ENCODE measurements at regions not wholly inside any gene's neighbourhood (a gene's known extent, or its start where the extent isn't known, plus 50 kb on each side); places are given as distances from the start of the nearest gene placed in this dataset.
"Not testable (repeated sequence)": the region's sequence is repeated elsewhere in the genome, so short reads cannot be mapped to it uniquely, and the experiment has no call there.

GRCh38 chr2:132273585-132273984 is 111.8 kb upstream of the ANKRD30BL start:
- FAIRE-seq: not testable (repeated sequence)

- FAIRE-seq: no peak
These were observed 112.2 kb upstream of the ANKRD30BL start for GRCh38 chr2:132274000-132274399.

- no peak for FAIRE-seq
These were observed 113.6 kb upstream of the ANKRD30BL start for GRCh38 chr2:132275396-132275795.

GRCh38 chr2:132276571-132276981 is 114.8 kb upstream of the ANKRD30BL start:
- FAIRE-seq: no peak

GRCh38 chr2:132278267-132278666 is 116.5 kb upstream of the ANKRD30BL start:
- FAIRE-seq: no peak

- no peak for FAIRE-seq
These were observed 117.6 kb upstream of the ANKRD30BL start for GRCh38 chr2:132279344-132279743.

GRCh38 chr2:132279930-132280615 is 118.3 kb upstream of the ANKRD30BL start:
- FAIRE-seq: no peak

- FAIRE-seq: no peak
These were observed 119.2 kb upstream of the ANKRD30BL start for GRCh38 chr2:132280912-132281311.

- FAIRE-seq: not testable (repeated sequence)
These were observed 120.4 kb upstream of the ANKRD30BL start for GRCh38 chr2:132282104-132282503.

GRCh38 chr2:132282911-132283310 is 121.2 kb upstream of the ANKRD30BL start:
- FAIRE-seq: no peak

GRCh38 chr2:132286289-132286911 is 124.6 kb upstream of the ANKRD30BL start:
- FAIRE-seq: not testable (repeated sequence)

GRCh38 chr2:132287910-132288309 is 126.2 kb upstream of the ANKRD30BL start:
- not testable (repeated sequence) for FAIRE-seq

GRCh38 chr2:132289138-132289537 is 127.4 kb upstream of the ANKRD30BL start:
- FAIRE-seq: not testable (repeated sequence)

- not testable (repeated sequence) for FAIRE-seq
These were observed 126.8 kb upstream of the GPR39 start for GRCh38 chr2:132289812-132290211.

- FAIRE-seq: not testable (repeated sequence)
These were observed 115.8 kb upstream of the GPR39 start for GRCh38 chr2:132300592-132301378.

- FAIRE-seq: not testable (repeated sequence)
These were observed 111.8 kb upstream of the GPR39 start for GRCh38 chr2:132304661-132305380.

GRCh38 chr2:132307613-132308198 is 108.9 kb upstream of the GPR39 start:
- not testable (repeated sequence) for FAIRE-seq

GRCh38 chr2:132309203-132309602 is 107.4 kb upstream of the GPR39 start:
- not testable (repeated sequence) for FAIRE-seq

- not testable (repeated sequence) for FAIRE-seq
These were observed 101.1 kb upstream of the GPR39 start for GRCh38 chr2:132315546-132315945.

- not testable (repeated sequence) for FAIRE-seq
These were observed 99.5 kb upstream of the GPR39 start for GRCh38 chr2:132317026-132317680.

- not testable (repeated sequence) for FAIRE-seq
These were observed 98.1 kb upstream of the GPR39 start for GRCh38 chr2:132318481-132318880.

GRCh38 chr2:132324005-132324404 is 92.6 kb upstream of the GPR39 start:
- FAIRE-seq: not testable (repeated sequence)
